Ovary (tissue), 3 donors: ENCODE measurements at regions not wholly inside any gene's neighbourhood (a gene's known extent, or its start where the extent isn't known, plus 50 kb on each side); places are given as distances from the start of the nearest gene placed in this dataset.

ENCODE experiments used
- CTCF ChIP-seq, 3 donors: fragments of 450-650 bp in 2 of 3; fragments of 200-600 bp in 1 of 3; IDR thresholded peaks; one replicate each; pipeline versions ENCODE4 v1.5.1 to v1.8.0; 2016 to 2022; ENCODE audit warnings: antibody characterized with exemption in 3 of 3, mild to moderate bottlenecking in 1 of 3
- EP300 ChIP-seq: sonication (generic); formaldehyde crosslinking; IDR thresholded peaks from one replicate; pipeline ENCODE4 v1.6.1; 2017; ENCODE audit warnings: antibody characterized with exemption
- POLR2A ChIP-seq: fragments of 450-650 bp; IDR thresholded peaks from one replicate; pipeline ENCODE4 v1.6.1; 2017; ENCODE audit warnings: antibody characterized with exemption, mild to moderate bottlenecking, moderate library complexity
- donor health status: DM: no; HTN: no; CAD: no.

GRCh38 chr21:26686278-26686677, 113.2 kb upstream of the CYYR1 start:
- TF ChIP-seq POLR2A (no peak), CTCF (IDR thresholded peaks at IDR 0.05) (no peak), EP300 (no peak)
